Activated CD4-positive, alpha-beta T cell treated with anti-CD3 and anti-CD28 coated beads, Interleukin-2, Interleukin-6, amounts not matched to agents 100 ng/mL and 50 ng/mL, durations not matched to agents 16 hours and 8 hours (primary cell): ENCODE measurements at regions not wholly inside any gene's neighbourhood (a gene's known extent, or its start where the extent isn't known, plus 50 kb on each side); places are given as distances from the start of the nearest gene placed in this dataset.
"Not testable (repeated sequence)": the region's sequence is repeated elsewhere in the genome, so short reads cannot be mapped to it uniquely, and the experiment has no call there.

Experiments used
- DNase-seq: peaks from one replicate; pipeline ENCODE4 v3.0.0-alpha.2; 2020

- no peak for DNase-seq
Measured at GRCh38 chr16:55043499-55043898, 112.8 kb downstream of the IRX5 start.

DNA sequence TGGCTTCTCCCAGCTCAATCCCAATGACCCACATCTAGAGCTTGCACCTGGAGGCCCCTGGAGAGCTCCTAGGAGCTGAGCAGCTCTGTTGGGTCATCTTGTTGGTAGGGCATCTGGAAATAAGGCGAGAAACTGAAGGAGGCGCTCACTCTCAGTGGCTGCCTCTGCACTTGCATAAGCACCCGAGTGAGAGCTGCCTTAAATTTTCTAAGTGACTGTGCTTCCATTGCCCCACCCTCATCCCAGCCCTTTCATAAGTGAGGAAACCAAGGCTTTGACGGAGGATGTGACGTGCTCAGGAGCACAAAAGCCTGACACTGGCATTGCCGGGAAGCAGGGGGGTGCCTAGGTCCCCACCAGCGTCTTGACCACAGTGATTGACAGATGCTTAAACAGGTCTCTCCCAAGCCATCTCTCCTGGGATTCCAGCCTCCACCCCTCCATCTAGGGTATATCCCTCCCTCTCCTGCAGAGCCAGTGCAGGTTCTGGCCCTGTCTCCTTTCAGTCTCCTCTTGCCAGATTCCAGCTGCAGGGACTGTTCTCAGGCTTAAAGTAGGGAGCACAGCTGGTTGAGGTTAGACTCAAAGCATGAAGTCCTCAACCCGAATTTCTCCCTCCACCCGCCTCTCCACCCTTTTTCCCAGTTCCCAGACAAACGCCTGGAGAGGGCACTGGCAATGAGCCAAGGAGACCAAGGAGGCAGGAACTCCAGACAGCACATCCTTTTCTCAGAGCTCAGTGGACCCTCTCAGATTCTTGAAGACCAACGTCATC, 113.7 kb downstream of the IRX5 start:
- DNase-seq, result no peak

GRCh38 chr16:55045329-55045728, 114.7 kb downstream of the IRX5 start:
- DNase-seq, result no peak

DNA sequence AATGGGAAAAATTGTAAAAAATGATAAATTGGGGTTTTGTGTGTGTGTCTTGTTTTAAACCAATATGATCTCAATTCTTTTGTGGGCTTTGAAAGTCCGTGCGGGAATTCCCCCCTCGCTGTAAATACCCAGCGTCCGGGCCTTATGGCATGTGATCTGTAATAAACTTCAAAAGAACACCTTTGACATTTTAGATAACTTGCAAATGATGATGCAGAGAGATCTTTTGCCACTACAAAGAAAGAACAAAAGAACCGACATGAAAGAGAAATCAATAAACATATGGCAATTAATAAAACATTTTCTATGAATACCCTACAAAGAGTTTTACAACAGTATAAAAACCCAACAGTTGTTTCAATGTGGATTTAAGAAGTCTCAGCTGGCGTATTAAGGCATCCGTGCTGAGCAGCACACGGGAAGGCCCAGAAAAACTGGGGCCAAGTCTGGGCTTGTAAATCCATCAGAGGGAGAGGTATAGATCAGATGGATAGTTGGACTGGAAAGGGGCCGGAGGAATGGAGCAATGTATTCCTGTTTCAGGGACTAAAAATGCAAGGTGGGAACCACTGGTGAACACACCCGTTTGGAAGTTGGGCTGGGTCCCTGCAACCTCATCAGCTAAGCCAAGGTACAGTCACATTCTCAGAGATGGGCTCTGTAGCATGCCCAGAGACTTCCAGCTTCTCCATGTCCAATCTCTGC, 115.2 kb downstream of the IRX5 start:
- no peak for DNase-seq

GRCh38 chr16:55046513-55046912, 115.8 kb downstream of the IRX5 start:
- DNase-seq, result no peak

DNA sequence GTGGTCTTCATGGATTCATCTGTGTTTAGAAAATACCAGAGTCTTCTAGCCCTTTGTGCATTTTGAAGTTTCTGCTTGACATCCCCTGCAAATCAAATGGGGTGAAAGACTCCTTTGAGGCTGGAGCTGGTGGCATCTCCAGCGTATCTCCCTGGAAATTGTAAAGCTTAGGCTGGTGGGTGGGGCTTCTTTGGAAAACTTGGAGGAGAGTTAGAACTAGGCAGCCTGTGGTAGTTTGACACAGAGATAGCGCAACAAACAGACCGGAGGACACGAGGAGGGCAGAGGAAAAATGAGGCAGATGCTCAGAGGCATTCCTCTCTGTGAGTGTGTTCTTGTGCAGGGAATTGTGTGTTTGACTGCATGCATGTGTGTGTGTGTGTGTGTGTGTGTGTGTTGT, 116.3 kb downstream of the IRX5 start:
- DNase-seq, result no peak

DNA sequence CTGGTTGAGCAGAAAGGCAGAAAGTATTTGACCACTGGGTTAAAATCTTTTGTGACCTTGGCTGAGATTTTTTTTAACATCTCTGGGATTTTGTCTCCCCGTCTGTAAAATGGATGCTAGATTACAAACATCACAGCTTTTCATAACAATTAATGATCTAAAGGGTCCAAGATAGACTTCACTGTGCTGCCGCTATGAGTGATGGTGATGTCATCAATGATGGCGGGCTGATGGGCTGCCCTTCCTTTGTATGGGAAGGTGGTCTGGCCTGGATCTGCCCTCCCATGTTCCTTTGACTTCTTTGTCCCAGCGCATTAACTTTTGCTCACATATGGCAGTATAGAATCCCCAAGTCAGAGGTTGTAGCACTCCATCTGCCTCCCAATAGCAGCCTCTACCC, 116.7 kb downstream of the IRX5 start:
- DNase-seq, result no peak

GRCh38 chr16:55047903-55048497, 117.3 kb downstream of the IRX5 start:
- no peak for DNase-seq

GRCh38 chr16:55048745-55049144, 118.1 kb downstream of the IRX5 start:
- DNase-seq, result no peak

GRCh38 chr16:55051571-55052347, 121.1 kb downstream of the IRX5 start:
- DNase-seq, result no peak

- DNase-seq, result no peak
Measured at GRCh38 chr16:55052348-55052734, 121.7 kb downstream of the IRX5 start.

DNA sequence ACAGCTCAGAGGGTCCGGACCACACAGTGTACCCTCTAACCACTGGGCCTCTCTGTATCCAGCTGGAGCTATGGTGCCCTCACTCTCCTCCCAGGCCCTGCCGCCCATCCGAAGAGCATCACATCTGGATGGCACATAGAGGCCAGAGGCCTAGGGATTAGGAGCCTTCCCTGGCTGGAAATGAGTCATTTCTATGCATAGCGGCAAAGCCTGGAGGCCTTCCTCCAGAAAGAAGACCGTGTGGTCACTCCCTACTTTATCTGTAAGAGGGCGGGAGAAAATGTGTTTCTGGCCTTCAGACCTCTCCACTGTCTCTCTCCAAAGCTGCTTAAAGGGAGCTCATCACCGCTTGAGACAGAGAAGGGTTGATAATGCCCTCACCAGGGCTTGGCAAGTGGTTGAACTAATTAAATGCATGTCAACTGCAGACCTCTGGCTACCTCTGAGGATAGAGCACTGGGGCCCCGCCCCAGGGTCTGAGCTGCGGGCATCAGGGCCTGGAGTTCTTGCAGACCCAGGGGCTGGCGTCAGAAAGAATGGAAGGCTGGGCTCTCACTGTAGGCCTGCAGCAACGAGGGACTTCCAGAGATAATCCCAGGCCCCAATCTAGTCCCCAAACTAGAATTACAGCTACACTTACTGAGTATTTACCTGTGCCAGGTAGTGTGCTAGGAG, 122.2 kb downstream of the IRX5 start:
- DNase-seq, result no peak

DNA sequence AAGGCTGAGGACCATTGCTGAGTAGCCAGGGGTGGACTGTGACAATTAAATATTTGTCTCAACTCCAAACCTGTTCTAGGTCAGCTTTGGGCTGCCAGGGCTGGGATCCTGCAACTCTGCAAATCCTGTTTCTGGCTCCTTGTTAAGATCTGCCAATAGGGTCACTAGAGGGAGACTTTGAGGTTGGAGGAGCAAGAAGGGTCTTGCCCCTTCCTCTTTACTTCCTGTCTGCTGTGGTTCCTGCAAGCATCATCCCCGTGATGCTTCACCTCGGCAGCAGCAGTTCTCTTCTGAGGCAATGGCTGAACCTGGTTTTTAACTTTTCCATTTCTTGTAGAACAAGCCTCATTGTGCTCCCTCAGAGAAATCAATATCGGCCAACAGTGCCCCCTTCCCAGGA, 124.6 kb downstream of the IRX5 start:
- DNase-seq, result no peak

DNA sequence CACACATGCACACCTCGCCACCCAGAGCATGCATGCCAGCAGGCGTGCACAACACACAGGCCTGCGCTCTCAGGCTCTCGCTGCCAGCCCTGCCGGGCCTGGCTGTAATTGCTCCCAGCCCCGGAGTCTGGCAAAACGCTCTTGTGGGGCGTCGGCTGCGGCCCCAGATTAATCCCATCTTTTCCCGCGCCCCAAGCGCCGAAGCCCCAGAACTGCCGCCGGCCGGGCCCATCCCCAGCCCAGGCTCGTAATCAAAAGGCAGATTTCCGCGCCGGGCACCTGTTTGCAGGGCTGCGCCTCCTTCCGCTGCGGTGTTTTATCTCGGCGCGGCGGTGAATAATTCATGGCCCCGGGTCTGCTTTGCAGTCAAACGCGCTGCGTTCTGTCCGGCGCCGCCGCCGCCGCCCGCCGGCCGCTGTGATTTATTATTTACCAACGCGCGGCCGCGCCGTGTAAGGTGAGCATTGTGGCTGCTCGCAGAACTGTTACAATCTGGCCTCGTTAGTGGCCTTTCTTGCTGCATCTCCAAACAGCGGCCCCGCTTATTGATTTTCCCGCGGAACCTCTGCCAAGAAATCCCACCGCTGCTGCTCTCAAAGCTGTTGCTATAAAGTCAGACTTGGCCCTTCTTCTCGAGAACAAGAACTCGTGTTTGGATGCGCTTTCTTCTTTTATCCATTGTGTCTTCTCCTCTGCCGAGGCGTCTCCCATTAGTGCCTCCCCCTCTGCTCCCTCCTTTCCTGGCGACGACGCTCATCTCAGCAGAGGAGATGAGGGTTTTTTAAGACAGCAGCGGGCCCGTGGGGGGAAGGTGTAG, 126.1 kb downstream of the IRX5 start:
- DNase-seq, result peak; percentile 6

DNA sequence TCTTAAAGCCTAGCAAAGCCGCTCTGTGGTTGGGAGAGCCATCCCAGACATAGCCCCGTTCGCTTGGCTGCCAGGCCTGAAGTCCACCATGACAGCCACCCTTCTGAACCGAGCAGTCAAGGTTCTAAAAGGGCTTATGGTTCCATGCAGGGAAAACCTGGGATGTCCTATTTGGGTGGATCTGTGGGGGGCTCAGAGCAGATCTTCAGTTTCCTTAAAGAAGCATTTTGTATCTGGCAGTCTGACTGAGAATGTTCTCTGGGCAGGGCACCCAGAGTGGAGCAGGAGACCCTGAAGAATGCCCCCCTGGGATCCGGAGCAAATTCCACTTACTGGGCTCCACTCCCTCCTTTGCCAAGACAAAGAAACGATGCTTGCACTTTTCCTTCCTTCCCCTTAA, 127.2 kb downstream of the IRX5 start:
- no peak for DNase-seq

GRCh38 chr16:55058576-55058975, 127.9 kb downstream of the IRX5 start:
- DNase-seq, result no peak

GRCh38 chr16:55059146-55059545, 128.5 kb downstream of the IRX5 start:
- no peak for DNase-seq

- DNase-seq, result no peak
Measured at GRCh38 chr16:55061126-55061525, 130.5 kb downstream of the IRX5 start.

- no peak for DNase-seq
Measured at GRCh38 chr16:55062442-55062841, 131.8 kb downstream of the IRX5 start.

DNA sequence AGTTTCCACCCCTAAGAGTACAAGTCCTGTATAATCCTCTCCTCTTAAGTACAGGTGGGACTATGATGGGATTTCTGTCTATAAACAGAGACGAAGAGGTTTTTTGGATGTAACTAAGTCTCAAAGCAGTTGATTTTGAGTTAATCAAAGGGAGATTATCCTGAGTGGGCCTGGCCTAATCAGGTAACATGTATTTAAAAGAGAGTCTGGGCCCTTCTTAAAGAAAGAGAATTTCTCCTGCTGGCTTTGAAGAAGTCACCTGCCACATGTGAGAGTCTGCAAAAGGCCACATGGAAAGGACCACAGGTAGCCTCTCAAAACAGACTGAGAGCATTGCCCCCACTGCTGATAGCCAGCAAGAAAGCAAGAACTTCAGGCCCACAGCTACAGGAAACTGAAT, 142.3 kb downstream of the IRX5 start:
- DNase-seq, result no peak

DNA sequence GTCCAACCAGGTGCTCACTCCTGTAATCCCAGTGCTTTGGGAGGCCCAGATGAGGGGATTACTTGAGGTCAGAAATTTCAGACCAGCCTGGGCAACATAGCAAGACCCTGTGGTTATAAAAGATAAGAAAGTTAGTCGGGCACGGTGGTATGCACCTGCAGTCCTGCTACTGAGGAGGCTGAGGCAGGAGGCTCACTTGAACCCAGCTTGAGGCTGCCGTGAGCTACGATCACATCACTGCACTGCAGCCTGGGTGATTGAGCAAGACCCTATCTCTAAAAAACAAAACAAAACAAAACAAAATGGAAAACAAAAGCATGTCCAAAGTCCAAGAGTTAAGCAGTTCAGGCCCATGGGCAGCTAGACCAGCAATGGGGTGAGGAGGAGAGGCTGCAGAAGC, 143.2 kb downstream of the IRX5 start:
- DNase-seq, result no peak

- not testable (repeated sequence) for DNase-seq
Measured at GRCh38 chr16:55075208-55075607, 144.5 kb downstream of the IRX5 start.
